ENCODE measurements at regions not wholly inside any gene's neighbourhood (a gene's known extent, or its start where the extent isn't known, plus 50 kb on each side); places are given as distances from the start of the nearest gene placed in this dataset.

GRCh38 chr1:67991546-67991945 lies 58.9 kb downstream of the DIRAS3 start:
- no peak for DNase-seq (ENCODE audit: low spot score)

- no peak for DNase-seq (ENCODE audit: low spot score)
Measured at GRCh38 chr1:67988066-67988465, 62.4 kb downstream of the DIRAS3 start.

- DNase-seq (ENCODE audit: low spot score), result no peak
Measured at GRCh38 chr1:67987046-67987799, 63.2 kb downstream of the DIRAS3 start.

- DNase-seq (ENCODE audit: low spot score), result no peak
Measured at GRCh38 chr1:67983867-67984266, 66.6 kb downstream of the DIRAS3 start.

- no peak for DNase-seq (ENCODE audit: low spot score)
Measured at GRCh38 chr1:67980028-67980427, 70.4 kb downstream of the DIRAS3 start.

- no peak for DNase-seq (ENCODE audit: low spot score)
Measured at GRCh38 chr1:67979532-67979931, 70.9 kb downstream of the DIRAS3 start.

GRCh38 chr1:67978890-67979516 lies 71.4 kb downstream of the DIRAS3 start:
- DNase-seq (ENCODE audit: low spot score), result peak; percentile 28

- DNase-seq (ENCODE audit: low spot score), result no peak
Measured at GRCh38 chr1:67977756-67978155, 72.7 kb downstream of the DIRAS3 start.

GRCh38 chr1:67973051-67973450 lies 77.4 kb downstream of the DIRAS3 start:
- no peak for DNase-seq (ENCODE audit: low spot score)

GRCh38 chr1:67970088-67970487 lies 80.3 kb downstream of the DIRAS3 start:
- DNase-seq (ENCODE audit: low spot score), result peak; percentile 93

- DNase-seq (ENCODE audit: low spot score), result no peak
Measured at GRCh38 chr1:67969446-67969845, 81.0 kb downstream of the DIRAS3 start.

GRCh38 chr1:67966666-67967009 lies 83.8 kb downstream of the DIRAS3 start:
- no peak for DNase-seq (ENCODE audit: low spot score)

- no peak for DNase-seq (ENCODE audit: low spot score)
Measured at GRCh38 chr1:67965995-67966665, 84.3 kb downstream of the DIRAS3 start.

GRCh38 chr1:67963263-67963662 lies 87.2 kb downstream of the DIRAS3 start:
- no peak for DNase-seq (ENCODE audit: low spot score)

GRCh38 chr1:67960766-67961165 lies 89.7 kb downstream of the DIRAS3 start:
- no peak for DNase-seq (ENCODE audit: low spot score)

- DNase-seq (ENCODE audit: low spot score), result no peak
Measured at GRCh38 chr1:67958472-67958871, 92.0 kb downstream of the DIRAS3 start.

GRCh38 chr1:67957066-67957465 lies 93.4 kb downstream of the DIRAS3 start:
- DNase-seq (ENCODE audit: low spot score), result no peak

GRCh38 chr1:67956116-67956515 lies 94.3 kb downstream of the DIRAS3 start:
- DNase-seq (ENCODE audit: low spot score), result no peak

GRCh38 chr1:67955591-67955990 lies 94.8 kb downstream of the DIRAS3 start:
- DNase-seq (ENCODE audit: low spot score), result no peak

- DNase-seq (ENCODE audit: low spot score), result no peak
Measured at GRCh38 chr1:67953301-67953700, 97.1 kb downstream of the DIRAS3 start.

- DNase-seq (ENCODE audit: low spot score), result no peak
Measured at GRCh38 chr1:67952071-67952470, 98.4 kb downstream of the DIRAS3 start.

GRCh38 chr1:67951014-67951413 lies 99.4 kb downstream of the DIRAS3 start:
- no peak for DNase-seq (ENCODE audit: low spot score)
